Fibroblast of lung (primary cell): ENCODE measurements at regions not wholly inside any gene's neighbourhood (a gene's known extent, or its start where the extent isn't known, plus 50 kb on each side); places are given as distances from the start of the nearest gene placed in this dataset.

Source experiments
- EZH2 ChIP-seq: IDR thresholded peaks from 2 replicates; pipeline ENCODE4 v1.5.1; 2012; ENCODE audit warnings: low read length, control low read depth, mild to moderate bottlenecking; ENCODE audit errors: missing control alignments
- TF ChIP-seq, protein P1 (sequence below), 2 donors: IDR thresholded peaks in 1 of 2; conservative IDR thresholded peaks in 1 of 2; 1 replicate in 1 of 2; 2 replicates in 1 of 2; pipeline ENCODE4 v1.5.1; 2011 to 2012; ENCODE audit warnings: low read length in 2 of 2, control low read depth in 1 of 2, inconsistent platforms in 1 of 2, low read depth in 1 of 2, mild to moderate bottlenecking in 1 of 2

DNA sequence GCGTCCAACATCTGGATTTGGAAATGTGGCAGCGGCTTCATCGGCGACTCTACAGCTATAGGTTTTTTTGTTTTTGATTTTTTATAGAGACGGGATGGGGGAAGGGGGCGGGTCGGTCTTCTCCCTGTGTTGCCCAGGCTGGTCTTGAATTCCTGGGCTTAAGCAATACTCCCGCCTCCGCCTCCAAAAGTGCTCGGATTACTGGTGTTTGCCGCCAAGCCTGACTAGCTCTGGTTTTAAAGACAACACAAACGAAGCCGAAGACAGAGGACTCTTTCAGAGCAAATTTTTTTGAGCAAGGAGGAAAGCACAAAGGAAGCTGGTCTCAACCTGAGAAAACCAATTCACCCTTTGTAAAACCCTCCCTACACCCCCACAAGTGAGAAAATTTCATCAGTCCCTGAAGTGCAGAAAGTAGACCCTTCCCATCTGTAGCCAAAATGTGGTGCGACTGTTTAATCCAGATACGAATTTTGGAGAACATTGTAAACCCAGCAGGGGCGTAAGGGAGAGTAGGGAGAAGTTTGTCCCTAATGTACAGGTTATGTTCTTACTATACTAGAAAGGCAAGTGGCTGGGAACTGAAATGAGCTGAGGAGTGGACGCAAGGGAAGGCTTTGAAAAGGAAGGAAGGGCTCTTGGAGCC is 185.9 kb downstream of the TRIM27 start:
- TF ChIP-seq, protein P1, sequence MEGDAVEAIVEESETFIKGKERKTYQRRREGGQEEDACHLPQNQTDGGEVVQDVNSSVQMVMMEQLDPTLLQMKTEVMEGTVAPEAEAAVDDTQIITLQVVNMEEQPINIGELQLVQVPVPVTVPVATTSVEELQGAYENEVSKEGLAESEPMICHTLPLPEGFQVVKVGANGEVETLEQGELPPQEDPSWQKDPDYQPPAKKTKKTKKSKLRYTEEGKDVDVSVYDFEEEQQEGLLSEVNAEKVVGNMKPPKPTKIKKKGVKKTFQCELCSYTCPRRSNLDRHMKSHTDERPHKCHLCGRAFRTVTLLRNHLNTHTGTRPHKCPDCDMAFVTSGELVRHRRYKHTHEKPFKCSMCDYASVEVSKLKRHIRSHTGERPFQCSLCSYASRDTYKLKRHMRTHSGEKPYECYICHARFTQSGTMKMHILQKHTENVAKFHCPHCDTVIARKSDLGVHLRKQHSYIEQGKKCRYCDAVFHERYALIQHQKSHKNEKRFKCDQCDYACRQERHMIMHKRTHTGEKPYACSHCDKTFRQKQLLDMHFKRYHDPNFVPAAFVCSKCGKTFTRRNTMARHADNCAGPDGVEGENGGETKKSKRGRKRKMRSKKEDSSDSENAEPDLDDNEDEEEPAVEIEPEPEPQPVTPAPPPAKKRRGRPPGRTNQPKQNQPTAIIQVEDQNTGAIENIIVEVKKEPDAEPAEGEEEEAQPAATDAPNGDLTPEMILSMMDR (conservative IDR thresholded peaks at IDR 0.05 in 1 of 2, IDR thresholded peaks at IDR 0.05 in 1 of 2; ENCODE audit: low read depth in 1 of 2, low read length in 2 of 2), result no peak
- no peak for TF ChIP-seq EZH2
